Sigmoid colon (tissue), 3 donors: ENCODE measurements at regions not wholly inside any gene's neighbourhood (a gene's known extent, or its start where the extent isn't known, plus 50 kb on each side); places are given as distances from the start of the nearest gene placed in this dataset.

Experiments
- CTCF ChIP-seq, 4 experiments: fragments of 450-650 bp in 3 of 4; fragments of 200-600 bp in 1 of 4; IDR thresholded peaks; one replicate each; pipeline ENCODE4 v1.5.1; 2016 to 2019; ENCODE audit warnings: antibody characterized with exemption in 4 of 4, mild to moderate bottlenecking in 3 of 4, moderate library complexity in 2 of 4
- POLR2A ChIP-seq, 2 donors: fragments of 450-650 bp; IDR thresholded peaks; one replicate each; pipeline ENCODE4 v1.6.1; 2016; ENCODE audit warnings: antibody characterized with exemption in 2 of 2, mild to moderate bottlenecking in 2 of 2, moderate library complexity in 2 of 2

- no peak for TF ChIP-seq CTCF (IDR thresholded peaks at IDR 0.05)
- no peak for TF ChIP-seq POLR2A (IDR thresholded peaks at IDR 0.05)
Observed at GRCh38 chr10:31689233-31689632, 239.4 kb downstream of the ARHGAP12 start.
